Stimulated activated CD4-positive, alpha-beta T cell treated with anti-CD3 and anti-CD28 coated beads, Interleukin-2, amount 100 ng/mL, for 24 hours (primary cell): ENCODE measurements at regions not wholly inside any gene's neighbourhood (a gene's known extent, or its start where the extent isn't known, plus 50 kb on each side); places are given as distances from the start of the nearest gene placed in this dataset.

ENCODE experiments used
- DNase-seq, 2 donors: peaks; one replicate each; pipeline ENCODE4 v3.0.0-alpha.2; 2020

DNA sequence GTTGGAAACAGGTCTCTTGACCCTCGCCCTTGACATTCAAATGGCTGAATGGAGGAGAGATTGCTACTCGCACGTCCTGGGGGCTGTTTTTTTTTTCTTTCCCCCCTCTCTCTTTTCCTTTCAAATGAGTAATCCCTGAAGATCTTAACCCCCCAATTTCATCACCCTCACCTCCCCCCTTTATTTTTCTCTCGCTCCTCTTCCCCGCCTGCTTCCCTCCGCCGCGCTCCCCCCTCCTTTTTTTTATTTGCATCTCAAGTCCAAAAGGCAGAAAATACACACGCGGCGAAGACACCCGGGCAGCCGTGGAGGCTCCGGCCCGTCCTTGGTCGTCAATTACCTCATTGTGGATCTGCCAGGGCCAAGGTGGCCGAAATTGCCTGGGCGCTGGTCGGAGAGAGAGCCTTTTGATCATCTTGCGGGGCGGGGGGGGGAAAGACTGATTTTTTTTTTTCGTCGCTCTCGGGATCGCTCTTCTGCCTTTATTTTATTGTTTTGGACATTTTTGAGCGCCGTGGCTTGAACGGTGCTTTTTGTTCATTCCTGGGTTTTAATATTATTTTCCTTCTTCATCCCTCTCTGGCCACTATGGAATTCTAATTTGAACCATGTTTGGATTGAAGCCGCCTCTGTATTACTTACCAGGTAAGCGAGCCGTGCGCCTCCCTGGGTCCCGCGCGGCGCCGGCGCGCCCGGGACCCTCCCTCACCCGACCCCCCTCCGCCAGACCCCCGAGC, 57.2 kb upstream of the GSE1 start:
- peak in 1 of 2 donors; percentile 25 for DNase-seq

DNA sequence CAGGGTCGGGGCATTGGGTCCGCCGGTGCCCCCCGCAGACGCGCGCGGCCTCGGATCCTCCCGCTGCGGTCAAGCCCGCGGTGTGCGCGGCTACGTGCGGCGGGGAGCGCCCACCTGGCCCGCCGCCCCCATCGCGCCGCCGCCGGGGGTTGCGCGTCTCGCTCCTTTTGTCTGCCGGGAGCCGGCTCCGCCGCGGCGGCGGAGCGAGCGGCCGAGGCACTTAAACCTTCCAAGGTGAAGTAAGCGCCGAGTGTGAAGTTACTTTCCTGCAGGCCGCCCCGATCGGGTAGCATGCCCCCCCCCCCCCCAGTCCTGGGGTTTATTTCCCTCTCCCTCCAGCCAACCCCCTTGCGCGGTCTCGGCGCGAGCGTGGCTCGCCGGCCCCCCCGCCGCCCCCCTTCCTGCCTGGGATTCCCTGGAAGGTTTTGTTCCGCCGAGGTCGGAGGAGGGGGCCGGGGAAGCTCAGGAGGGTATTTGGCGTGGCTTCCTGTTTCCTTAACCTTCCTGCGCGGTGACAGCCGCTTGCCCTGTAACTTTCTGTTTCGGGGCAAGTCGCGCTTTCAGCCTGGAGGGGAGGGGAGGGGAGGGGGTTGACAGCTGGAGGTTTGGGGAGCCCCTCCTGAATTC, 56.6 kb upstream of the GSE1 start:
- peak; percentile 65 to 69 for DNase-seq

DNA sequence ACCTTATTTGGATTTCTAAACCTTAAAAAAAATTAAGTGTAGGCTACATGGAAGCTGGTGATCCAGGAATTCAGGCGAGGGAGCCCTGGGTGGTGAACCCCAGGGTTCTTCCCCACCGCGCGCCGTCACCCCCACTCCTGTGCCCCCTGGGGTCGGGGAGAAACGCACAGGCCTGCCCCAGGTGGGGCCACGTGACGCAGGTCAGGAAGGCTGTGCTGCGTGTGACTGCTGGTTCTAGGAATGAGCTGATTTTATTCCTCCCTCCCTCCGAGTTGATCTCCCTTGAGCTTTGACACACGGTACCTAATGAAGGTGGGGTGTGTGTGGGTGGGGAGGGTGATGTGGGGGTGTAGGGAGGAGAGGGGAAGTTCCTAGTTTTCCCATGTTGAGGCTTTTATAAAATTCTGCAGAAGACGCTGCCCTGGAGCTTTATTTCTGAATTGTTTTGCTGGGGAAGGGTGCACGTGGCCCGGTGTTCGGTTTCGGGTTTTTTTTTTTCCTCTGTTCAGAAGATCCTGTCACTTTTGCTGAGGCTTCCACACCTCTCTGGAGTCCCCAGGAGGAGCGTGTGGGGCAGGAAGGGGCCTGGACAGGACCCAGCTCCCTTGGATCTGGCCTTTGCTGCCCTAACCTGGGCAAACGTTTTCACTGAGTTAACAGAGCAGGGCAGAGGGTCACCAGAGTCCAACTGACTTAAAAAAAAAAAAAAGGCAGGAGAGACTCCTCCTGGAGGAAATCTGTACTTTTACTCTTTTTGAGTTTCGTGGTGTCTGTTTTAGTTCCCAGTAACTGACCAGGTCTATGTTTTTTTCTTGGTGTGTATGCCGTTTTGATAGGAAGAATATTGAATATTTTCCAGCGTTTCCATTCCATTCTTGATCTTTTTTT, 55.8 kb upstream of the GSE1 start:
- DNase-seq: peak; percentile 47 to 60

DNA sequence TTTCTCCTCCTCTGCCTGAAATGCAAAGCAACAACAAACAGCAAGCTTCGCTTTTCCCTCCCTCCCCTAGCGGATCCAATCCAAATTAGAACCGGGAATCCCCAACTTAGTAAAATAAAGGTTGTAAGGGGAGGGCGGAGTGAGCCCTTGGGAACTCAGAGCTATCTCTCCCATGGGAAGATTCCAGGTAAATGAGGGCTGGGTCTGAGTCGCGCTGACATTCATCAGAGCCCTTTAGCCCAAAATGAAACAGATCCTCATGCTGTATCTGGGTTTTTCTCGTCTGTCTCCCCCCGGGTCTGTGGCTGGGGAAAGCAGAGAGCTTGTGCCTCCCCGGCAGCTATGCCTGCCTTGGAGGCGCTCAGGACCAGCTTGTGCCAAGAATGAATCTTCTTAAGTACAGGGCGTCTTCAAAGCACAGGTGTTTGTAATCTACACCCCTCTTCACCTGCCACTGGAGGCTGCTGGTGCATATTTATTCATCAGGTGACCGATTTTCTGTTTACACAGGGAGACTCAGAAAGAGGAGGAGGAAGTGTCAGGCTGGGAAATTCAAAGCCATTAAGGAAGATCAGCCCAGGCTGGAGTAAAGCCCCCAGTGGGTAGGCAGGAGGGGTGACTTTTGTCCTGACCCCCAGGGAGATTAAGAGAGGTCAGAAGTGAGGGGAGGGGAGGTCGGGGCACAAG, 55.0 kb upstream of the GSE1 start:
- DNase-seq: no peak

DNA sequence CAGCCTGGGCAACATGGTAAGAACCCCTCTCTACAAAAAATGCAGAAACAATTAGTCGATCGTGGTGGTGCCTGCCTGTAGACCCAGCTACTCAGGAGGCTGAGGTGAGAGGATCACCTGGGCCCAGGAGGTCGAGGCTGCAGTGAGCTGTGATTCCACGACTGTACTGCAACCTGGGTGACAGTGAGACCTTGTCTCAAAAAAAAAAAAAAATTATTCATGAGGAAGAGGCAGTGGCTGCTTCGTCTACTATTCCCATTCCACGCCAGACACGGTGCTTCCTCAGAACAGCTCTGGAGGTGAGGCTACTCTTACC, 52.2 kb upstream of the GSE1 start:
- DNase-seq: no peak

DNA sequence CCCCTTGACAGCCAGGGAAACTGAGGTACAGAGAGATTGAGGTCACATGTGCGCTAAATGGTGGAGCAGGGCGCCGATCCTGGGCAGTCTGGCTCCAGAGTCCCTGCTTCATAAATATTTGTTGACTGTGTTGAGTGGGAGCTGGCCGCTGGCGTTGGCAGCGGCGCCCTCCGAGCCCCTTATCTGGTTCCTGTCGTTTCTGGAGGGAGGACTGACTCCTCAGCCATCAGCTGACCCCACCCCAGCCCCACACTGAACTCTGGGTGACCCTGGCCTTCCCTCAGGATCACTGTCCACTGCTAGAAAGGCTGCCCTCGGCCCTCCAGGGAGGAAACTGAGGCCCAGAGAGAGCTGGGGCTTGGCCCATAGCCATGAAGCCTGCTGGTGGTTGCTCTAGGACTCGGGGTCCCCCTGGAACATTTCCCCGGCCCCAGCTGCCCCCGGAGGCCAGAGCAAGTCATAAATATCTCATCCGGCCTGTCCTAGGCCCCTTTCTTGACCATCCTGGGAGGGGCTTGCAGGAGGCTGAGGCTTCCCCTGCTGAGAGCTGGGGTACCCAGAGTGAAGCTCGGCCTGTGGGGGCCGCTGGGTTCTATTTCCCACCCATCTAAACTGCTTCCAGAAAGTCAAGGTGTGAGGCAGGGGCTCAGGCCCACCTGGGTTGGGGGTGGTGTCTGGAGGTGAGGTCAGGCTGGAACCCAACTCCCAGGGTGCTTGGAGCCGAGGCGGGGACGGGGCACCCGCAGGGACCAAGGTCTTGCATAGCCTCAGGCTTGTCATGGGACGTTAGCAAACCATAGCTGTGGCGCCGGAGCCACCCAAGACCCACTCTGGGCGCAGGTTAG, 51.7 kb upstream of the GSE1 start:
- DNase-seq: no peak

DNA sequence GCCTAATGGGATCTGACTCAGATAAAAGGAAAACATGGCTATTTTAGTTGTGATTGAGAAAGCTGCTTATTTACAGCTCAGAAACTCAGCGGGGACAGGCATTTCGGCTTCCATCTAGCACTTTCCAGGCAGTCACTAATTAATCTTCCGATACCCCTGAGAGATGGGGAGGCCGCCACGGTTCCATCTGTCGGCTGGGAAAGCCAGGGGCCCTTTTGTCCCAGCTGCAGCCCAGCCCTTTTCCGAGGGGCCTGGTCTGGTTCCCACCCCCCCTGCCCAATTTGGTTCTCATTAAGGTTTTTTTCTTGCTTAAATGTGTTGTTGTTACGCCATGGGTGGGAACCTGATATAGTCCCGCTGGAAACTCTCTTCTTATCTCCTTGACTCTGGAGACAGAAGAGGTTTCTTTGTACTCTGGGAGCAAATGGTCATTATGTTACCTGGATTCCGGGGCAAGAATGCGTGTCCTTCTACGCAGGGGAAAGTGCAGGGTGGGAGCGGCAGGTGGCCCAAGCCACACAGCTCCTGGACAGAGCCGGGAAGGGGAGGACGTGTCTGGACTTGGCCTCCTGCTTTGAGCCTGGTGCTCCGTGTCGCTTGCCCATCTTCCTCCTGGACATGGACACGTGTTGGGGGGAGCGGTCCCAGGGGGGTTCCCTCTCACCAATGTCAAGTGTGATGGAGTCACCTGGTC, 50.9 kb upstream of the GSE1 start:
- DNase-seq: no peak

DNA sequence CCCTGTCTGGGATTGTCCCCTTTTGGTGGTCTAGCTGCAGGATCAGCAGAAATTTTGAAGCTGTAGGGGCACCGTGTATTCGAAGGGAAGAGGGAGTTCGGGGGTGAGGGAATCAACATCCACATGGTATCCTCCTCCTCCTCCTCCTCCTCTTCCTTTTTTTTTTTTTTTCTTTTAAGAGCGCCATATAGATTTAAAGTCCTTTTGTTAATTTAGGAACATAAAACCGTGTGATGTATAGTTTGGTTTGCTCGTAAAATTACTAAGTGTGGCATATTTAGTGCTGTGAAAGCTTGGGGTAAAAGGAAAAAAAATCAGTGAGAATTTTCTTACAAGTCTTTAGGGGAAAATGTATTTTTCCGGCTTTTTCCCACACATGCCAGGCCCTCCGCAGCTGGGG, 50.1 kb upstream of the GSE1 start:
- DNase-seq: no peak
